Sciatic nerve (tissue), 2 donors: ENCODE measurements at regions not wholly inside any gene's neighbourhood (a gene's known extent, or its start where the extent isn't known, plus 50 kb on each side); places are given as distances from the start of the nearest gene placed in this dataset.
"Not testable (repeated sequence)": the region's sequence is repeated elsewhere in the genome, so short reads cannot be mapped to it uniquely, and the experiment has no call there.

Source experiments
- ATAC-seq: fragments of 200-7000 bp; cut with Tn5 transposase; one replicate; pipeline ENCODE4 v1.9.1; 2020; ENCODE audit warnings: mild to moderate bottlenecking, moderate library complexity
- DNase-seq: peaks from one replicate; pipeline ENCODE4 v3.0.0-alpha.2; 2020; ENCODE audit warnings: low spot score
- intact Hi-C: fragments of 100-400 bp; cut with DNase I; formaldehyde crosslinking; loops from one replicate; pipeline ENCODE4 v1.14.2; 2022
- donor health status: DM: no; HTN: no; CAD: no.
- donor health status: DM: no; HTN: no; CAD: no.

- intact Hi-C loops, result no loop called here
- ATAC-seq, result no peak
- DNase-seq, result no peak
Measured at GRCh38 chr3:20637729-20638128, 451.7 kb upstream of the SGO1 start.

GRCh38 chr3:20622304-20622703 is 436.3 kb upstream of the SGO1 start:
- no peak for ATAC-seq
- DNase-seq, result no peak
- intact Hi-C loops, result no loop called here

GRCh38 chr3:20618621-20619020 is 432.6 kb upstream of the SGO1 start:
- ATAC-seq, intact Hi-C loops, DNase-seq: not testable (repeated sequence)

GRCh38 chr3:20618181-20618580 is 432.2 kb upstream of the SGO1 start:
- DNase-seq, ATAC-seq: not testable (repeated sequence)

GRCh38 chr3:20615982-20616381 is 430.0 kb upstream of the SGO1 start:
- intact Hi-C loops, ATAC-seq, DNase-seq: not testable (repeated sequence)

More at GRCh38 chr3:20618181-20618580, 432.2 kb upstream of the SGO1 start:
- intact Hi-C loops, result not testable (repeated sequence)

GRCh38 chr3:20608054-20608738 is 422.2 kb upstream of the SGO1 start:
- no peak for DNase-seq
- intact Hi-C loops, result no loop called here
- no peak for ATAC-seq

GRCh38 chr3:20604659-20605058 is 418.7 kb upstream of the SGO1 start:
- DNase-seq (no peak), ATAC-seq (no peak)
- intact Hi-C loops, result no loop called here

- ATAC-seq, result no peak
- intact Hi-C loops, result no loop called here
- no peak for DNase-seq
Measured at GRCh38 chr3:20589275-20589674, 403.3 kb upstream of the SGO1 start.

GRCh38 chr3:20588781-20589180 is 402.8 kb upstream of the SGO1 start:
- intact Hi-C loops, result no loop called here
- ATAC-seq (no peak), DNase-seq (no peak)

GRCh38 chr3:20583648-20584047 is 397.6 kb upstream of the SGO1 start:
- no peak for ATAC-seq
- no peak for DNase-seq
- intact Hi-C loops, result no loop called here

GRCh38 chr3:20576228-20576627 is 390.2 kb upstream of the SGO1 start:
- intact Hi-C loops, result no loop called here
- no peak for ATAC-seq
- no peak for DNase-seq

GRCh38 chr3:20575146-20575545 is 389.1 kb upstream of the SGO1 start:
- intact Hi-C loops, result no loop called here
- ATAC-seq, result no peak
- no peak for DNase-seq

GRCh38 chr3:20574746-20575145 is 388.7 kb upstream of the SGO1 start:
- intact Hi-C loops, result no loop called here
- DNase-seq (no peak), ATAC-seq (no peak)

GRCh38 chr3:20573175-20573574 is 387.2 kb upstream of the SGO1 start:
- no peak for DNase-seq
- no peak for ATAC-seq
- intact Hi-C loops, result no loop called here

GRCh38 chr3:20572473-20572872 is 386.5 kb upstream of the SGO1 start:
- no peak for ATAC-seq
- intact Hi-C loops, result no loop called here

GRCh38 chr3:20569310-20569709 is 383.3 kb upstream of the SGO1 start:
- no peak for DNase-seq
- intact Hi-C loops, result no loop called here
- no peak for ATAC-seq

More at GRCh38 chr3:20572473-20572872, 386.5 kb upstream of the SGO1 start:
- no peak for DNase-seq

GRCh38 chr3:20564966-20565365 is 379.0 kb upstream of the SGO1 start:
- DNase-seq (no peak), ATAC-seq (no peak)
- intact Hi-C loops, result no loop called here

- intact Hi-C loops, result no loop called here
- DNase-seq (no peak), ATAC-seq (no peak)
Measured at GRCh38 chr3:20563985-20564384, 378.0 kb upstream of the SGO1 start.

GRCh38 chr3:20563251-20563650 is 377.2 kb upstream of the SGO1 start:
- peak; percentile 30 for ATAC-seq
- intact Hi-C loops, result no loop called here
- DNase-seq, result no peak

- ATAC-seq (no peak), DNase-seq (no peak)
- intact Hi-C loops, result no loop called here
Measured at GRCh38 chr3:20561166-20561565, 375.2 kb upstream of the SGO1 start.

GRCh38 chr3:20560446-20560845 is 374.4 kb upstream of the SGO1 start:
- intact Hi-C loops, ATAC-seq, DNase-seq: not testable (repeated sequence)
